K562 (cell line): ENCODE measurements at regions not wholly inside any gene's neighbourhood (a gene's known extent, or its start where the extent isn't known, plus 50 kb on each side); places are given as distances from the start of the nearest gene placed in this dataset.

Experiments used
- ATAC-seq: fragments of 200-7000 bp; cut with Tn5 transposase; 3 replicates; pipeline ENCODE4 v1.9.1; 2020; ENCODE audit warnings: moderate library complexity
- BruUV-seq: library from RNA; stranded (reverse); fragments of 400-500 nt; replicated peaks from 2 replicates; lab custom pipeline; 2021; lab: Mats Ljungman, UMichigan
- CTCF ChIA-PET: fragments of 300-600 bp; formaldehyde crosslinking; extraction: SDS; loops from one replicate; lab custom pipeline; 2021; ENCODE audit warnings: low intra/inter-chr PET ratio; lab: Yijun Ruan, JAX
- POLR2A ChIA-PET: fragments of 300-600, 350-650 bp; sonication (Branson Sonifier 250); formaldehyde crosslinking; extraction: SDS; loops from one replicate; lab custom pipeline; 2021; ENCODE audit warnings: antibody characterized with exemption, inconsistent platforms; lab: Yijun Ruan, JAX
- DNase-seq, 4 experiments: peaks; one replicate each; pipeline versions ENCODE4 v3.0.0 to v3.0.0-alpha.2; 2011 to 2018; ENCODE audit warnings: low spot score in 3 of 4, mixed read lengths in 3 of 4; ENCODE audit errors: extremely low read depth in 1 of 4
- FAIRE-seq: peaks from 2 replicates; lab custom pipeline; 2011; peaks lifted over from hg19 to GRCh38; lab: Jason Lieb, UNC
- H2AFZ ChIP-seq: 2 replicates; pipeline ENCODE4 v1.6.0; 2011; ENCODE audit warnings: low read depth, low read length, control low read depth, inconsistent platforms
- H3K27ac ChIP-seq: fragments of 200-600 bp; 3 replicates; pipeline ENCODE4 v1.8.0; 2011; ENCODE audit warnings: low read depth, mild to moderate bottlenecking, control low read depth, inconsistent platforms, low read length, moderate library complexity, mixed read lengths; ENCODE audit errors: extremely low read depth
- H3K27me3 ChIP-seq, 2 experiments: fragments of 300-600 bp in 1 of 2; 2 replicates in 1 of 2; 3 replicates in 1 of 2; pipeline versions ENCODE4 v1.6.0 to v1.8.0; 2011; ENCODE audit warnings: inconsistent platforms in 2 of 2, low read length in 2 of 2, mild to moderate bottlenecking in 1 of 2, mixed read lengths in 1 of 2, moderate library complexity in 1 of 2; ENCODE audit not compliant: control insufficient read depth in 2 of 2, insufficient read depth in 2 of 2
- H3K36me3 ChIP-seq: fragments of 300-600 bp; 3 replicates; pipeline ENCODE4 v1.8.0; 2011; ENCODE audit warnings: mild to moderate bottlenecking, low read length, inconsistent platforms; ENCODE audit not compliant: control insufficient read depth, insufficient read depth
- H3K4me1 ChIP-seq, 2 experiments: fragments of 200-600 bp in 1 of 2; replicated peaks in 1 of 2; 2 replicates in 1 of 2; 3 replicates in 1 of 2; pipeline versions ENCODE4 v1.5.1 to v1.8.0; 2011; ENCODE audit warnings: inconsistent platforms in 2 of 2, low read length in 2 of 2, mild to moderate bottlenecking in 1 of 2, mixed read lengths in 1 of 2, moderate library complexity in 1 of 2; ENCODE audit not compliant: control insufficient read depth in 2 of 2, insufficient read depth in 2 of 2
- H3K4me2 ChIP-seq: 2 replicates; pipeline ENCODE4 v1.6.1; 2011; ENCODE audit warnings: low read length, control low read depth, inconsistent platforms, mixed read lengths; ENCODE audit not compliant: insufficient read depth
- H3K4me3 ChIP-seq: fragments of 200-600 bp; sonication (generic), shearing (Covaris generic); 2 replicates; pipeline ENCODE4 v1.5.1; 2016; ENCODE audit warnings: control low read depth, inconsistent platforms
- H3K79me2 ChIP-seq: fragments of 200-600 bp; 3 replicates; pipeline ENCODE4 v1.8.0; 2011; ENCODE audit warnings: low read length, inconsistent platforms; ENCODE audit not compliant: control insufficient read depth, insufficient read depth
- H3K9ac ChIP-seq, 2 experiments: 2 replicates each; pipeline versions ENCODE4 v1.6.0 to v1.6.1; 2011; ENCODE audit warnings: low read depth in 2 of 2, low read length in 2 of 2, control low read depth in 1 of 2, inconsistent platforms in 1 of 2, mild to moderate bottlenecking in 1 of 2, mixed read lengths in 1 of 2; ENCODE audit not compliant: insufficient read depth in 1 of 2
- H3K9me1 ChIP-seq: one replicate; pipeline ENCODE4 v1.6.0; 2011; ENCODE audit warnings: inconsistent platforms, mild to moderate bottlenecking, low read length, moderate library complexity; ENCODE audit not compliant: control insufficient read depth, insufficient read depth
- H3K9me3 ChIP-seq: replicated peaks from 2 replicates; pipeline ENCODE4 v1.5.1; 2011; ENCODE audit warnings: low read depth, low read length, inconsistent platforms; ENCODE audit not compliant: control insufficient read depth, insufficient read depth
- H4K20me1 ChIP-seq: replicated peaks from 2 replicates; pipeline ENCODE4 v1.6.1; 2011; ENCODE audit warnings: low read length, inconsistent platforms, mixed read lengths; ENCODE audit not compliant: control insufficient read depth, insufficient read depth
- BHLHE40 ChIP-seq: IDR thresholded peaks from 2 replicates; pipeline ENCODE4 v1.6.1; 2011; ENCODE audit warnings: low read length, improper control_type of control experiment
- CBFA2T2 ChIP-seq: fragments of 450-650 bp; conservative IDR thresholded peaks from 2 replicates; pipeline ENCODE4 v1.6.1; 2017; ENCODE audit warnings: mild to moderate bottlenecking
- CBFA2T3 ChIP-seq: fragments of 450-650 bp; IDR thresholded peaks from 2 replicates; pipeline ENCODE4 v1.6.1; 2017
- CHD2 ChIP-seq: IDR thresholded peaks from 2 replicates; pipeline ENCODE4 v1.6.1; 2011; ENCODE audit warnings: low read depth, low read length
- CREBBP ChIP-seq: IDR thresholded peaks from one replicate; pipeline ENCODE4 v1.6.1; 2012; ENCODE audit warnings: low read depth, mild to moderate bottlenecking, control low read depth, inconsistent platforms, low read length
- EP400 ChIP-seq: fragments of 450-650 bp; IDR thresholded peaks from 2 replicates; pipeline ENCODE4 v1.6.1; 2017; ENCODE audit warnings: antibody characterized with exemption, mild to moderate bottlenecking, moderate library complexity
- ESRRA ChIP-seq: fragments of 450-650 bp; IDR thresholded peaks from 2 replicates; pipeline ENCODE4 v1.6.1; 2014; ENCODE audit warnings: low read depth, mild to moderate bottlenecking, moderate library complexity, borderline replicate concordance
- FOSL1 ChIP-seq: fragments of 200-800 bp; sonication (Bioruptor generic); conservative IDR thresholded peaks from 2 replicates; pipeline ENCODE4 v1.6.1; 2016; ENCODE audit warnings: missing genetic modification characterization, missing compliant biosample characterization
- GABPA ChIP-seq: fragments of 200-800 bp; sonication (Bioruptor generic); conservative IDR thresholded peaks from 2 replicates; pipeline ENCODE4 v1.6.1; 2016; ENCODE audit warnings: low read depth, missing genetic modification characterization, missing compliant biosample characterization
- ILK ChIP-seq: fragments of 450-650 bp; IDR thresholded peaks from 2 replicates; pipeline ENCODE4 v1.6.1; 2016; ENCODE audit warnings: missing genetic modification characterization, low read depth, mild to moderate bottlenecking, missing compliant biosample characterization, moderate library complexity, borderline replicate concordance
- NKRF ChIP-seq: fragments of 450-650 bp; IDR thresholded peaks from 2 replicates; pipeline ENCODE4 v1.6.1; 2016; ENCODE audit warnings: borderline replicate concordance
- NR2C2 ChIP-seq, 2 experiments: fragments of 200-800 bp in 1 of 2; sonication (Bioruptor generic) in 1 of 2; sonication (generic) in 1 of 2; formaldehyde crosslinking in 1 of 2; IDR thresholded peaks; 2 replicates each; pipeline versions ENCODE4 v1.6.1 to v1.8.0; 2016 to 2022; ENCODE audit warnings: mild to moderate bottlenecking in 1 of 2, missing compliant biosample characterization in 1 of 2, missing genetic modification characterization in 1 of 2, missing genetic modification reagents in 1 of 2
- RBM17 ChIP-seq: fragments of 200-400 bp; formaldehyde crosslinking; IDR thresholded peaks from 2 replicates; pipeline ENCODE4 v1.6.1; 2017; ENCODE audit warnings: low read depth, mild to moderate bottlenecking, low read length, borderline replicate concordance
- TFAP4 ChIP-seq: sonication (generic); formaldehyde crosslinking; IDR thresholded peaks from 2 replicates; pipeline ENCODE4 v1.8.0; 2022; ENCODE audit warnings: missing genetic modification reagents, mild to moderate bottlenecking, moderate library complexity, borderline replicate concordance
- ZBTB1 ChIP-seq: sonication (generic); formaldehyde crosslinking; IDR thresholded peaks from 2 replicates; pipeline ENCODE4 v1.8.1; 2023; ENCODE audit warnings: missing genetic modification reagents, low read depth, mild to moderate bottlenecking, borderline replicate concordance
- ZNF3 ChIP-seq: fragments of 250-450 bp; sonication (Bioruptor Pico); IDR thresholded peaks from 2 replicates; pipeline ENCODE4 v1.5.0; 2021; ENCODE audit warnings: mild to moderate bottlenecking, moderate library complexity
- ZNF347 ChIP-seq: fragments of 450-650 bp; formaldehyde crosslinking; IDR thresholded peaks from 2 replicates; pipeline ENCODE4 v1.4.0; 2020; ENCODE audit warnings: low read depth, mild to moderate bottlenecking, moderate library complexity
- ZNF384 ChIP-seq: IDR thresholded peaks from 2 replicates; pipeline ENCODE4 v1.6.1; 2012; ENCODE audit warnings: low read depth, low read length, improper control_type of control experiment
- ZNF398 ChIP-seq: fragments of 250-450 bp; sonication (Bioruptor Pico); IDR thresholded peaks from 2 replicates; pipeline ENCODE4 v1.8.0; 2021; ENCODE audit warnings: moderate library complexity, mild to moderate bottlenecking, inconsistent platforms
- WGBS: fragments of 100-300 bp; shearing (Covaris generic); methylation state at CpG from one replicate; pipeline ENCODE4 v1.1.6; 2016; ENCODE audit warnings: low coverage, mixed read lengths; ENCODE audit not compliant: insufficient coverage; ENCODE audit errors: missing lambda C conversion rate; 5-methylcytosine and 5-hydroxymethylcytosine counted together
- in situ Hi-C: fragments of 300-500 bp; cut with MboI; formaldehyde crosslinking; loops from 4 replicates; pipeline ENCODE4 v1.15.0; 2018; ENCODE audit warnings: inconsistent platforms, mixed read lengths
- intact Hi-C: fragments of 100-400 bp; cut with micrococcal nuclease; formaldehyde crosslinking; loops from 2 replicates; pipeline ENCODE4 v1.14.2; 2022

- in situ Hi-C loops, result no loop called here
- intact Hi-C loops, result no loop called here
- POLR2A ChIA-PET, result interaction anchor here (0.6 to 2.3 kb wide), 3 partner anchors 10 to 93 kb away, joined by 3 to 7 read pairs (median 3); no protein-coding TSS in a partner anchor
- peak overlapping the region; percentile 60 for H2AFZ ChIP-seq
- H3K36me3 ChIP-seq, result no peaks in the 10 kb centered on the region
- FAIRE-seq (peak; percentile 56), ATAC-seq (peak; percentile 71), DNase-seq (peak in 3 of 4 experiments; percentile 24 to 54 (median 39))
- H3K79me2 ChIP-seq, result no peaks in the 10 kb centered on the region
- no peak overlapping the region for H3K4me3 ChIP-seq
- no peaks in the 10 kb centered on the region for H4K20me1 ChIP-seq
- H3K9ac ChIP-seq, result peak overlapping the region in 1 of 2 experiments; percentile 78; a peak in 2 of 4 replicates
- no TSS peak for BruUV-seq
- CTCF ChIA-PET, result no interaction called here
- peak overlapping the region; percentile 5; the same call in 1 of the 2 replicates for H3K4me2 ChIP-seq
- no peak overlapping the region for H3K27ac ChIP-seq
- no peaks in the 10 kb centered on the region; the same call in 1 of the 2 replicates for H3K9me3 ChIP-seq
- no peaks in the 10 kb centered on the region for H3K9me1 ChIP-seq
- H3K4me1 ChIP-seq, result peaks cover 0 to 5% of the 10 kb centered on the region in 2 experiments; a peak in 2 of 5 replicates
- 1% methylated on average over 11 of the region's 11 CpGs for WGBS
- H3K27me3 ChIP-seq, result no peaks in the 10 kb centered on the region
- TF ChIP-seq EP400, result no peak
- TF ChIP-seq NKRF, result no peak
- TF ChIP-seq CBFA2T2, result peak; percentile 12; the same call in 1 of the 2 replicates
- 0 out of 2 replicates have a peak, but pooled peaks have one; percentile 13 for TF ChIP-seq GABPA (tag)
- TF ChIP-seq ESRRA, result peak; percentile 62
- TF ChIP-seq ZNF398 (CRISPR knock-in tag), result no peak
- no peak for TF ChIP-seq ILK (tag)
- no peak for TF ChIP-seq NR2C2 (CRISPR knock-in tag; IDR thresholded peaks at IDR 0.05)
- peak; percentile 39; the same call in 1 of the 2 replicates for TF ChIP-seq NR2C2 (tag; IDR thresholded peaks at IDR 0.05)
- no peak for TF ChIP-seq CREBBP
- TF ChIP-seq FOSL1 (tag), result no peak
- TF ChIP-seq ZNF347 (CRISPR knock-in tag), result no peak
- TF ChIP-seq CBFA2T3, result peak; percentile 31; the same call in 1 of the 2 replicates
- no peak for TF ChIP-seq ZNF384
- peak; percentile 28; the same call in 1 of the 2 replicates for TF ChIP-seq BHLHE40
- TF ChIP-seq CHD2, result no peak
- no peak for TF ChIP-seq ZNF3 (CRISPR knock-in tag)
- TF ChIP-seq ZBTB1 (CRISPR knock-in tag), result no peak
- no peak for TF ChIP-seq RBM17
- peak; percentile 38; the same call in 1 of the 2 replicates for TF ChIP-seq TFAP4 (CRISPR knock-in tag)
Observed at GRCh38 chr2:88239781-88240180, 69.6 kb downstream of the THNSL2 start.
